B cell (primary cell): ENCODE measurements at regions not wholly inside any gene's neighbourhood (a gene's known extent, or its start where the extent isn't known, plus 50 kb on each side); places are given as distances from the start of the nearest gene placed in this dataset.

Experiments
- ATAC-seq: fragments of 200-7000 bp; cut with Tn5 transposase; one replicate; pipeline ENCODE4 v1.10.0; 2021; ENCODE audit warnings: low read depth, mild to moderate bottlenecking, moderate number of reproducible peaks, moderate library complexity
- CTCF ChIA-PET: fragments of 350-600 bp; sonication (Branson Sonifier 250); formaldehyde crosslinking; loops from one replicate; lab custom pipeline; 2021; ENCODE audit warnings: antibody characterized with exemption, inconsistent platforms; lab: Charles Lee
- POLR2A ChIA-PET: fragments of 350-600 bp; sonication (Branson Sonifier 250); formaldehyde crosslinking; loops from one replicate; lab custom pipeline; 2021; ENCODE audit warnings: antibody characterized with exemption; lab: Charles Lee
- DNase-seq: peaks from one replicate; pipeline ENCODE4 v3.0.0; 2013
- H2AFZ ChIP-seq: 2 replicates; pipeline ENCODE4 v1.6.1; 2012; ENCODE audit warnings: mild to moderate bottlenecking, low read depth, low read length; ENCODE audit not compliant: insufficient read depth, poor library complexity, severe bottlenecking
- H3K27ac ChIP-seq, 2 donors: 1 replicate in 1 of 2; 2 replicates in 1 of 2; pipeline ENCODE4 v1.5.1; 2012 to 2013; ENCODE audit warnings: low read length in 2 of 2, mild to moderate bottlenecking in 2 of 2, moderate library complexity in 1 of 2
- H3K27me3 ChIP-seq, 4 experiments: fragments of 200-600 bp in 1 of 4; sonication (generic) in 1 of 4; replicated peaks in 1 of 4; 1 replicate in 2 of 4; 2 replicates in 2 of 4; pipeline versions ENCODE4 v1.6.1 to v1.7.0; 2013 to 2016; ENCODE audit warnings: low read length in 3 of 4, mild to moderate bottlenecking in 2 of 4, mixed read lengths in 1 of 4, moderate library complexity in 1 of 4; ENCODE audit not compliant: insufficient read depth in 4 of 4, control insufficient read depth in 3 of 4; ENCODE audit errors: control extremely low read depth in 1 of 4
- H3K36me3 ChIP-seq, 2 experiments: replicated peaks in 1 of 2; 1 replicate in 1 of 2; 2 replicates in 1 of 2; pipeline versions ENCODE4 v1.6.1 to v1.7.1; 2013; ENCODE audit warnings: low read length in 1 of 2; ENCODE audit not compliant: insufficient read depth in 2 of 2, control insufficient read depth in 1 of 2; ENCODE audit errors: control extremely low read depth in 1 of 2, extremely low read depth in 1 of 2
- H3K4me1 ChIP-seq, 2 donors: fragments of 200-600 bp in 1 of 2; sonication (generic) in 1 of 2; 1 replicate in 1 of 2; 2 replicates in 1 of 2; pipeline versions ENCODE4 v1.5.1 to v1.6.1; 2013 to 2017; ENCODE audit warnings: low read length in 2 of 2; ENCODE audit not compliant: control insufficient read depth in 2 of 2, insufficient read depth in 2 of 2
- H3K4me2 ChIP-seq: replicated peaks from 2 replicates; pipeline ENCODE3; 2012; ENCODE audit warnings: mild to moderate bottlenecking, low read depth, low read length; ENCODE audit not compliant: poor library complexity, severe bottlenecking
- H3K4me3 ChIP-seq, 5 experiments: fragments of 200-600 bp in 1 of 5; sonication (generic) in 1 of 5; 1 replicate in 3 of 5; 2 replicates in 2 of 5; pipeline versions ENCODE4 v1.5.1 to v1.7.0; 2011 to 2016; ENCODE audit warnings: low read length in 4 of 5, mild to moderate bottlenecking in 4 of 5, low read depth in 2 of 5, control low read depth in 1 of 5, moderate library complexity in 1 of 5; ENCODE audit not compliant: insufficient read depth in 1 of 5; ENCODE audit errors: control extremely low read depth in 1 of 5, extremely low read depth in 1 of 5
- H3K79me2 ChIP-seq: fragments of 200-600 bp; sonication (generic); one replicate; pipeline ENCODE4 v1.6.0; 2016; ENCODE audit warnings: low read length; ENCODE audit not compliant: control insufficient read depth, insufficient read depth
- H3K9ac ChIP-seq: fragments of 200-600 bp; sonication (generic); 2 replicates; pipeline ENCODE4 v1.6.1; 2017; ENCODE audit warnings: mild to moderate bottlenecking, low read length, moderate library complexity
- H3K9me3 ChIP-seq, 3 donors: one replicate each; pipeline versions ENCODE4 v1.6.1 to v1.7.1; 2013; ENCODE audit warnings: low read length in 2 of 3; ENCODE audit not compliant: control insufficient read depth in 2 of 3, insufficient read depth in 1 of 3; ENCODE audit errors: control extremely low read depth in 1 of 3
- H4K20me1 ChIP-seq: 2 replicates; pipeline ENCODE4 v1.6.0; 2012; ENCODE audit warnings: mild to moderate bottlenecking, low read length; ENCODE audit not compliant: insufficient read depth, control insufficient read depth, poor library complexity, severe bottlenecking
- H3K27ac Mint-ChIP-seq: one replicate; pipeline ENCODE4 v1.8.0; 2021; ENCODE audit warnings: mixed read lengths
- H3K27me3 Mint-ChIP-seq: one replicate; pipeline ENCODE4 v1.8.0; 2021; ENCODE audit warnings: mixed read lengths
- H3K4me1 Mint-ChIP-seq: one replicate; pipeline ENCODE4 v1.8.0; 2021; ENCODE audit warnings: mixed read lengths
- H3K4me3 Mint-ChIP-seq: one replicate; pipeline ENCODE4 v1.8.0; 2021; ENCODE audit warnings: mixed read lengths
- H3K9me3 Mint-ChIP-seq: one replicate; pipeline ENCODE4 v1.8.0; 2022; ENCODE audit warnings: mixed read lengths; ENCODE audit not compliant: insufficient read depth
- EZH2 ChIP-seq: IDR thresholded peaks from 2 replicates; pipeline ENCODE4 v1.6.1; 2012; ENCODE audit warnings: borderline replicate concordance, low read depth, mild to moderate bottlenecking, moderate library complexity, low read length; ENCODE audit not compliant: insufficient read depth, poor library complexity, severe bottlenecking
- WGBS: methylation state at CpG from one replicate; pipeline ENCODE4 v1.1.5; 2013; ENCODE audit warnings: missing lambda C conversion rate; ENCODE audit not compliant: insufficient coverage; 5-methylcytosine and 5-hydroxymethylcytosine counted together
- intact Hi-C: fragments of 100-400 bp; cut with micrococcal nuclease; formaldehyde crosslinking; loops from one replicate; pipeline ENCODE4 v1.10.0; 2022
- TF ChIP-seq, protein P1 (sequence below): fragments of 200-600 bp; IDR thresholded peaks from one replicate; pipeline ENCODE4 v1.8.0; 2022; ENCODE audit warnings: antibody characterized with exemption, mild to moderate bottlenecking

DNA sequence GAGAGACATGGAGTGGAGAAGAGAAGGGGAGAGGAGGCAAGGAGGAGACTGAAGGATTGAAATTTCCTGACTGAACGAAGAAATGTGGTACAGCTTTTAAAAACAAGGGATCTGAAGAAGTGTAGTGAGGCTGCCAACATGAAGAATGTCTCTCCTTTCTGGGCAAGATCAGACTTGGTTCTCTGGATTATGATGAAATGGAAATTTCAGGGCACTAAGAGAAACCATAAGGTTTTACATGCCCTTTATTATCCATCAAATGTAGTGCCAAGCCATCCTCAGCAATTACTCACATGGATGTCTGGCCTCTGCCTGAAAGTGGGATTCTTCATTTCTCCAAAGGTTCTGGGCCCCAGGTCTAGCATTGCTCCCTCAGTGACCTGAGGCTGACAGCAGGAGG is 77.6 kb upstream of the CCDC80 start:
- Mint-ChIP-seq H3K27ac (no peak overlapping the region), H3K27me3 (peaks cover 10% of the 10 kb centered on the region), H3K4me3 (no peak overlapping the region), H3K4me1 (no peaks in the 10 kb centered on the region), H3K9me3 (no peaks in the 10 kb centered on the region)
- Histone ChIP-seq H2AFZ (no peak overlapping the region), H3K36me3 (no peaks in the 10 kb centered on the region), H3K79me2 (no peaks in the 10 kb centered on the region), H3K9ac (no peak overlapping the region), H3K27ac (no peak overlapping the region), H3K4me2 (no peak overlapping the region), H3K9me3 (no peaks in the 10 kb centered on the region), H3K4me1 (no peaks in the 10 kb centered on the region), H3K4me3 (no peak overlapping the region), H3K27me3 (no peaks in the 10 kb centered on the region), H4K20me1 (no peaks in the 10 kb centered on the region)
- WGBS = 38% methylated on average over 1 of the region's 1 CpG
- no peak for DNase-seq
- intact Hi-C loops = no loop called here
- CTCF ChIA-PET = no interaction called here
- TF ChIP-seq EZH2 = no peak
- TF ChIP-seq, protein P1, sequence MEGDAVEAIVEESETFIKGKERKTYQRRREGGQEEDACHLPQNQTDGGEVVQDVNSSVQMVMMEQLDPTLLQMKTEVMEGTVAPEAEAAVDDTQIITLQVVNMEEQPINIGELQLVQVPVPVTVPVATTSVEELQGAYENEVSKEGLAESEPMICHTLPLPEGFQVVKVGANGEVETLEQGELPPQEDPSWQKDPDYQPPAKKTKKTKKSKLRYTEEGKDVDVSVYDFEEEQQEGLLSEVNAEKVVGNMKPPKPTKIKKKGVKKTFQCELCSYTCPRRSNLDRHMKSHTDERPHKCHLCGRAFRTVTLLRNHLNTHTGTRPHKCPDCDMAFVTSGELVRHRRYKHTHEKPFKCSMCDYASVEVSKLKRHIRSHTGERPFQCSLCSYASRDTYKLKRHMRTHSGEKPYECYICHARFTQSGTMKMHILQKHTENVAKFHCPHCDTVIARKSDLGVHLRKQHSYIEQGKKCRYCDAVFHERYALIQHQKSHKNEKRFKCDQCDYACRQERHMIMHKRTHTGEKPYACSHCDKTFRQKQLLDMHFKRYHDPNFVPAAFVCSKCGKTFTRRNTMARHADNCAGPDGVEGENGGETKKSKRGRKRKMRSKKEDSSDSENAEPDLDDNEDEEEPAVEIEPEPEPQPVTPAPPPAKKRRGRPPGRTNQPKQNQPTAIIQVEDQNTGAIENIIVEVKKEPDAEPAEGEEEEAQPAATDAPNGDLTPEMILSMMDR = no peak
- POLR2A ChIA-PET = no interaction called here
- no peak for ATAC-seq

DNA sequence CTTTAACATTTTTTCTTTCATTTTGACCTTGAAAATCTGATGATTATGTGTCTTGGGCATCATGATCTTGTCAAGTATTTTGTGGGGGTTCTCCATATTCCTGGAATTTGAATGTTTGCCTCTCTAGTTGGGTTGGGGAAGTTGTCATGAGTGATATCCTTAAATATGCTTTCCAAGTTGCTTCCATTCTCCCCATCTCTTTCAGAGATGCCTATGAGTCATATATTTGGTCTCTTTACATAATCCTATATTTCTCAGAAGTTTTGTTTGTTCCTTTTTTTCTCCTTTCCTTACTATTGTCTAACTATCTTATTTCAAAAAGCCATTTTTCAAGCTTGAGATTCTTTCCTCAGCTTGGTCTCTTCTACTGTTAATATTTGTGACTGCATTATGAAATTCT is 69.0 kb upstream of the CCDC80 start:
- Histone ChIP-seq H3K36me3 (no peaks in the 10 kb centered on the region), H3K79me2 (no peaks in the 10 kb centered on the region), H3K4me1 (no peaks in the 10 kb centered on the region), H3K27ac (no peak overlapping the region), H3K4me2 (no peak overlapping the region), H3K27me3 (peaks cover 0 to 3% (median 1%) of the 10 kb centered on the region in 4 experiments), H4K20me1 (no peaks in the 10 kb centered on the region), H3K9me3 (peaks cover 0 to 1% (median 0%) of the 10 kb centered on the region in 3 donors), H3K9ac (no peak overlapping the region), H3K4me3 (no peak overlapping the region), H2AFZ (no peak overlapping the region)
- intact Hi-C loops = no loop called here
- POLR2A ChIA-PET = no interaction called here
- TF ChIP-seq, protein P1 = no peak
- TF ChIP-seq EZH2 = no peak
- Mint-ChIP-seq H3K4me3 (no peak overlapping the region), H3K27ac (no peak overlapping the region), H3K9me3 (no peaks in the 10 kb centered on the region), H3K4me1 (no peaks in the 10 kb centered on the region), H3K27me3 (peaks cover 28% of the 10 kb centered on the region)
- DNase-seq (no peak), ATAC-seq (no peak)
- CTCF ChIA-PET = interaction anchor here (1.6 kb wide), 1 partner anchor 25 kb away, joined by 5 read pairs; no protein-coding TSS in a partner anchor
